H1 (cell line): ENCODE measurements at regions not wholly inside any gene's neighbourhood (a gene's known extent, or its start where the extent isn't known, plus 50 kb on each side); places are given as distances from the start of the nearest gene placed in this dataset.
"Not testable (repeated sequence)": the region's sequence is repeated elsewhere in the genome, so short reads cannot be mapped to it uniquely, and the experiment has no call there.

Experiments used
- ATF3 ChIP-seq: IDR thresholded peaks from 2 replicates; pipeline ENCODE4 v1.6.1; 2011; ENCODE audit warnings: low read depth, mild to moderate bottlenecking, low read length; ENCODE audit not compliant: insufficient read depth
- CHD2 ChIP-seq: IDR thresholded peaks from 2 replicates; pipeline ENCODE4 v1.6.1; 2012; ENCODE audit warnings: low read length, improper control_type of control experiment
- CTCF ChIP-seq, 3 experiments: IDR thresholded peaks; 1 replicate in 2 of 3; 2 replicates in 1 of 3; pipeline versions ENCODE4 v1.5.1 to v1.6.1; 2011; ENCODE audit warnings: low read length in 3 of 3, mild to moderate bottlenecking in 3 of 3, inconsistent platforms in 2 of 3, low read depth in 1 of 3, moderate library complexity in 1 of 3; ENCODE audit not compliant: insufficient read depth in 1 of 3; ENCODE audit errors: control extremely low read depth in 1 of 3
- GABPA ChIP-seq: IDR thresholded peaks from 2 replicates; pipeline ENCODE4 v1.6.1; 2011; ENCODE audit warnings: mild to moderate bottlenecking, low read length, moderate library complexity, borderline replicate concordance; ENCODE audit not compliant: insufficient read depth
- HDAC2 ChIP-seq, 2 experiments: fragments of 300-600 bp in 1 of 2; sonication (generic) in 1 of 2; IDR thresholded peaks; 2 replicates each; pipeline ENCODE4 v1.6.1; 2011 to 2012; ENCODE audit warnings: low read depth in 2 of 2, low read length in 2 of 2, mild to moderate bottlenecking in 2 of 2, moderate library complexity in 2 of 2, borderline replicate concordance in 1 of 2, inconsistent platforms in 1 of 2
- POLR2A ChIP-seq, 2 experiments: IDR thresholded peaks; 1 replicate in 1 of 2; 2 replicates in 1 of 2; pipeline ENCODE4 v1.6.1; 2011; ENCODE audit warnings: low read depth in 2 of 2, low read length in 2 of 2, mild to moderate bottlenecking in 2 of 2; ENCODE audit errors: control extremely low read depth in 1 of 2
- POLR2AphosphoS5 ChIP-seq: IDR thresholded peaks from 2 replicates; pipeline ENCODE4 v1.6.1; 2011; ENCODE audit warnings: low read depth, low read length
- SIN3A ChIP-seq, 2 experiments: IDR thresholded peaks in 1 of 2; conservative IDR thresholded peaks in 1 of 2; 2 replicates each; pipeline ENCODE4 v1.6.1; 2011 to 2012; ENCODE audit warnings: low read length in 2 of 2, improper control_type of control experiment in 1 of 2, low read depth in 1 of 2, mild to moderate bottlenecking in 1 of 2
- SUZ12 ChIP-seq: fragments of 200-600 bp; sonication (generic); IDR thresholded peaks from 2 replicates; pipeline ENCODE4 v1.6.1; 2012; ENCODE audit warnings: mild to moderate bottlenecking, inconsistent platforms, low read length, moderate library complexity, mixed read lengths
- TAF1 ChIP-seq: IDR thresholded peaks from 2 replicates; pipeline ENCODE4 v1.6.1; 2011; ENCODE audit warnings: mild to moderate bottlenecking, low read depth, low read length
- TF ChIP-seq, protein P1 (sequence below): IDR thresholded peaks from 2 replicates; pipeline ENCODE4 v1.6.1; 2012; ENCODE audit warnings: inconsistent platforms
- TF ChIP-seq, protein P2 (sequence below): IDR thresholded peaks from 2 replicates; pipeline ENCODE4 v1.6.1; 2012; ENCODE audit warnings: low read length, inconsistent platforms

GRCh38 chrX:74098407-74098806 lies 205.6 kb upstream of the ZCCHC13 start:
- not testable (repeated sequence) for TF ChIP-seq ATF3; CTCF (IDR thresholded peaks at IDR 0.05; ENCODE audit: control extremely low read depth in 1 of 3, insufficient read depth in 1 of 3, low read depth in 1 of 3, low read length in 3 of 3); CHD2; TAF1; POLR2A (IDR thresholded peaks at IDR 0.05; ENCODE audit: control extremely low read depth in 1 of 2, low read depth in 2 of 2, low read length in 2 of 2); GABPA; HDAC2 (IDR thresholded peaks at IDR 0.05; ENCODE audit: borderline replicate concordance in 1 of 2, low read depth in 2 of 2, low read length in 2 of 2); SIN3A (conservative IDR thresholded peaks at IDR 0.05 in 1 of 2, IDR thresholded peaks at IDR 0.05 in 1 of 2; ENCODE audit: low read depth in 1 of 2, low read length in 2 of 2); SUZ12; POLR2AphosphoS5
- TF ChIP-seq, protein P1, sequence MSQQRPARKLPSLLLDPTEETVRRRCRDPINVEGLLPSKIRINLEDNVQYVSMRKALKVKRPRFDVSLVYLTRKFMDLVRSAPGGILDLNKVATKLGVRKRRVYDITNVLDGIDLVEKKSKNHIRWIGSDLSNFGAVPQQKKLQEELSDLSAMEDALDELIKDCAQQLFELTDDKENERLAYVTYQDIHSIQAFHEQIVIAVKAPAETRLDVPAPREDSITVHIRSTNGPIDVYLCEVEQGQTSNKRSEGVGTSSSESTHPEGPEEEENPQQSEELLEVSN: not testable (repeated sequence)
- TF ChIP-seq, protein P2, sequence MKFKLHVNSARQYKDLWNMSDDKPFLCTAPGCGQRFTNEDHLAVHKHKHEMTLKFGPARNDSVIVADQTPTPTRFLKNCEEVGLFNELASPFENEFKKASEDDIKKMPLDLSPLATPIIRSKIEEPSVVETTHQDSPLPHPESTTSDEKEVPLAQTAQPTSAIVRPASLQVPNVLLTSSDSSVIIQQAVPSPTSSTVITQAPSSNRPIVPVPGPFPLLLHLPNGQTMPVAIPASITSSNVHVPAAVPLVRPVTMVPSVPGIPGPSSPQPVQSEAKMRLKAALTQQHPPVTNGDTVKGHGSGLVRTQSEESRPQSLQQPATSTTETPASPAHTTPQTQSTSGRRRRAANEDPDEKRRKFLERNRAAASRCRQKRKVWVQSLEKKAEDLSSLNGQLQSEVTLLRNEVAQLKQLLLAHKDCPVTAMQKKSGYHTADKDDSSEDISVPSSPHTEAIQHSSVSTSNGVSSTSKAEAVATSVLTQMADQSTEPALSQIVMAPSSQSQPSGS: not testable (repeated sequence)
